ENCODE measurements at regions not wholly inside any gene's neighbourhood (a gene's known extent, or its start where the extent isn't known, plus 50 kb on each side); places are given as distances from the start of the nearest gene placed in this dataset.
"Not testable (repeated sequence)": the region's sequence is repeated elsewhere in the genome, so short reads cannot be mapped to it uniquely, and the experiment has no call there.

DNA sequence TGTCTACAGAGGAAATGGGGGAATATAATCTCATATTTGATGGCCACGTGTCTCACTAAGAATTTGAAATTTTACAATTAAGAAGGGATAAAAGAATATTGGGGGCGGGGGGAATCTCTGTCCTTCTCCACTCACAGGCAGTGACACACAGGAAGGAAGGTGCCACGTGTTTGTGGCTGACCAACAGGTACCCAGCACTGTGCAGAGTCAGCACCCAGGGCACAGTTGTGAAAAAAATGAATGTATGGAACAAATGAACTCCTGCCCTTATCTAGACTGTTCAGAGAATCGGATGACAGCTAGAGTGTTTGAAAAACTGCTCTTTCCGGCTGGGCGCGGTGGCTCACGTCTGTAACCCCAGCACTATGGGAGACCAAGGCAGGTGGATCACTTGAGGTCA lies 317.0 kb upstream of the MYT1L start:
- peaks cover 20% of the 10 kb centered on the region for H3K4me1 Mint-ChIP-seq (ENCODE audit: low read depth)
- H3K27ac Mint-ChIP-seq, result no peak overlapping the region
- DNase-seq, result peak; percentile 14
- intact Hi-C loops (cut with micrococcal nuclease), result no loop called here
- POLR2A ChIA-PET, result no interaction called here
- CTCF ChIA-PET, result no interaction called here
- no peaks in the 10 kb centered on the region for H3K9me3 Mint-ChIP-seq
- no peaks in the 10 kb centered on the region for H3K27me3 Mint-ChIP-seq
- no peaks in the 10 kb centered on the region for H3K36me3 Mint-ChIP-seq
- no peak overlapping the region for H3K4me3 Mint-ChIP-seq

- H3K36me3 Mint-ChIP-seq, result no peaks in the 10 kb centered on the region
- no peaks in the 10 kb centered on the region for H3K27me3 Mint-ChIP-seq
- peaks cover 20% of the 10 kb centered on the region for H3K4me1 Mint-ChIP-seq (ENCODE audit: low read depth)
- H3K27ac Mint-ChIP-seq, result no peak overlapping the region
- POLR2A ChIA-PET, result no interaction called here
- DNase-seq, result peak; percentile 16
- intact Hi-C loops (cut with micrococcal nuclease), result no loop called here
- H3K9me3 Mint-ChIP-seq, result no peaks in the 10 kb centered on the region
- H3K4me3 Mint-ChIP-seq, result no peak overlapping the region
- CTCF ChIA-PET, result no interaction called here
These were observed 316.1 kb upstream of the MYT1L start for GRCh38 chr2:2647141-2647541.

DNA sequence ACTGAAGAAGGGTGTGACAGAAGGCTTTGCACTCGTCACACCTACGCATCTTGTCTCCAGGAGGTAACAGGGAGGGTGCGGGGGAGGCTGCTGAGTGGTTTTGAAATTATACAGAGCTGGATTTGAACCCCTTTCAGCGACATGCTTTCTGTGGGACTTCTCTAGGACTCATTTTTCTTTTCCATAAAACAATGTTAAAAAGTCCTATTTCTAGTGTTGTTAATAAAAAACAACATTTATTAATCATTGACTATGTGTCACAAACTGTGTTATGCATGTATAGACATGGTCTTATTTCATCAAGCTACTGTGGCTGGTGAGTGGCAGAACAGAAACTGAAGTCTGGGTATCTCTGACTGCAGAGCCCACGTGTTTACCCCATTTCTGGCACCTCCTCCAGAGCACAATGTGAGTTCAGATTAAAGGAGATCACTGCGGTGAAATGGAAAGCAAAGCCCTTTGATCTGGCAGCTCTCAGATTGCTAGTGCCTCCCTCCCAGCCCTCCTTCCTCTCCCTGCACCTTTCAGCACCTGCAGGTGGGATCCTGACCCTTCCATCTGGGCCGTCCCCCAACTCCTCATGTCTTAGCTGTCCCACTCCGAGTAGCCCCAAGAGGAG lies 315.5 kb upstream of the MYT1L start:
- peaks cover 20% of the 10 kb centered on the region for H3K4me1 Mint-ChIP-seq (ENCODE audit: low read depth)
- DNase-seq, result peak; percentile 60
- intact Hi-C loops (cut with micrococcal nuclease), result loop anchor here (1.0 kb wide), 1 partner anchor 33 kb away; no protein-coding TSS in a partner anchor
- no peaks in the 10 kb centered on the region for H3K9me3 Mint-ChIP-seq
- CTCF ChIA-PET, result no interaction called here
- H3K4me3 Mint-ChIP-seq, result peak overlapping the region; percentile 18
- peak overlapping the region; percentile 45 for H3K27ac Mint-ChIP-seq
- no peaks in the 10 kb centered on the region for H3K27me3 Mint-ChIP-seq
- POLR2A ChIA-PET, result no interaction called here
- no peaks in the 10 kb centered on the region for H3K36me3 Mint-ChIP-seq

GRCh38 chr2:2645162-2645855 lies 314.2 kb upstream of the MYT1L start:
- H3K36me3 Mint-ChIP-seq, result no peaks in the 10 kb centered on the region
- DNase-seq, result no peak
- H3K4me1 Mint-ChIP-seq (ENCODE audit: low read depth), result peaks cover 20% of the 10 kb centered on the region
- H3K4me3 Mint-ChIP-seq, result no peak overlapping the region
- H3K27me3 Mint-ChIP-seq, result no peaks in the 10 kb centered on the region
- ChIA-PET POLR2A (no interaction called here), CTCF (no interaction called here)
- no peak overlapping the region for H3K27ac Mint-ChIP-seq
- intact Hi-C loops (cut with micrococcal nuclease), result no loop called here
- H3K9me3 Mint-ChIP-seq, result no peaks in the 10 kb centered on the region

GRCh38 chr2:2644751-2645150 lies 313.7 kb upstream of the MYT1L start:
- CTCF ChIA-PET; H3K4me3 Mint-ChIP-seq; intact Hi-C loops (cut with micrococcal nuclease); H3K27me3 Mint-ChIP-seq; H3K36me3 Mint-ChIP-seq; DNase-seq; H3K27ac Mint-ChIP-seq; POLR2A ChIA-PET; H3K9me3 Mint-ChIP-seq: not testable (repeated sequence)
- peaks cover 20% of the 10 kb centered on the region for H3K4me1 Mint-ChIP-seq (ENCODE audit: low read depth)

GRCh38 chr2:2644040-2644439 lies 313.0 kb upstream of the MYT1L start:
- Mint-ChIP-seq H3K27ac (no peak overlapping the region), H3K4me1 (ENCODE audit: low read depth) (peaks cover 20% of the 10 kb centered on the region), H3K27me3 (no peaks in the 10 kb centered on the region), H3K36me3 (no peaks in the 10 kb centered on the region), H3K9me3 (no peaks in the 10 kb centered on the region), H3K4me3 (no peak overlapping the region)
- intact Hi-C loops (cut with micrococcal nuclease), result no loop called here
- ChIA-PET POLR2A (no interaction called here), CTCF (no interaction called here)
- DNase-seq, result no peak

DNA sequence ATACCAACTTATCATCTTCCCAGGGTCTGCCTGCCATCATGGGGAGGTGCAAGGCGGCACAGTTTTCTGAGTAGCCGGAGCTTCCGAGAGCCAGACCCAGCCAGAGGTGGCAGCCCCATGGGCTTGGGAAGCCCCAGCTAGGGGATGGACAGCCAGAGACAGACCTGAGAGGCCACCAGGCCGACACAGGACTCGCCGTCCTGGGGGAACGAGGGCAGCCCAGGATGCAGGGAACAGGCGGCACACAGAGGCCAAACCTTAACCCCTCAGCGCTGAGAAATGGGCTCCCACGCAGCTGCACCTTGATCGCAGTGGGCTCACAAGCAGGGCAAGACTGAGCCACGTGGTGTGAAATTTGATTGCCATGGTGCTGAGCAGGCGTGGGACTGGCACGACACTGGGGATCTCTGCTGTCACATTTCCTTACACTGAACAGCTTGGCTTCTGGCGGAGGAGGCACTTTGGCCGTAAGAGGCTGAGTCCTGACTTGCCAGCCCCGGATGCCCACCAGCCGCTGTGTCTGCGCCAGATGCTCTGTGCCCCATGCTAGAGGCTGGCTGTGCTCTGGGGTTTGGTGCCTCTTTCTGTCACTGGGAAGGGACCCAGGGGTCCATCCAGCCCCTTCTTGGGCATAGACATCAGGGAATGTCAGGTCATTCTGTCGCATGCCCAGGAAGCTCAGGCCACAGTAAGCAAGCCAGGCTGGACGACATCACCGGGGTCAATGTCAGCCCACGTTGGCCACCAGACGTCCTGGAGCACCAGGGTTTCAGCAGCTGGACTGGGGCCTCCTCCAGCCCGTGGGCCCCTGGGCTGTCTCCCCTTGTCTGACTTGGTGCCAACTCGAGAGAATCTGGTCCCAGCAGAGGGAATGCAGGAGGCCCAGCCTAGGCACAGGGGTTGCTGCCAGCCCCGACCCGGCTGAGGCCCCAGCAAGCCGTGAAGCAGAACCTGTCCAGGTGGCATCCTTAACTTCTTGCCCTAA lies 312.1 kb upstream of the MYT1L start:
- Mint-ChIP-seq H3K4me1 (ENCODE audit: low read depth) (peaks cover 19% of the 10 kb centered on the region), H3K36me3 (no peaks in the 10 kb centered on the region), H3K9me3 (no peaks in the 10 kb centered on the region), H3K27me3 (no peaks in the 10 kb centered on the region), H3K4me3 (no peak overlapping the region), H3K27ac (no peak overlapping the region)
- intact Hi-C loops (cut with micrococcal nuclease), result no loop called here
- POLR2A ChIA-PET, result no interaction called here
- CTCF ChIA-PET, result no interaction called here
- DNase-seq, result no peak

GRCh38 chr2:2641541-2642410 lies 310.7 kb upstream of the MYT1L start:
- Mint-ChIP-seq H3K9me3 (no peaks in the 10 kb centered on the region), H3K27me3 (peaks cover 2% of the 10 kb centered on the region), H3K4me1 (ENCODE audit: low read depth) (peaks cover 10% of the 10 kb centered on the region), H3K36me3 (no peaks in the 10 kb centered on the region), H3K4me3 (no peak overlapping the region), H3K27ac (no peak overlapping the region)
- CTCF ChIA-PET, result no interaction called here
- POLR2A ChIA-PET, result no interaction called here
- no peak for DNase-seq
- intact Hi-C loops (cut with micrococcal nuclease), result no loop called here

DNA sequence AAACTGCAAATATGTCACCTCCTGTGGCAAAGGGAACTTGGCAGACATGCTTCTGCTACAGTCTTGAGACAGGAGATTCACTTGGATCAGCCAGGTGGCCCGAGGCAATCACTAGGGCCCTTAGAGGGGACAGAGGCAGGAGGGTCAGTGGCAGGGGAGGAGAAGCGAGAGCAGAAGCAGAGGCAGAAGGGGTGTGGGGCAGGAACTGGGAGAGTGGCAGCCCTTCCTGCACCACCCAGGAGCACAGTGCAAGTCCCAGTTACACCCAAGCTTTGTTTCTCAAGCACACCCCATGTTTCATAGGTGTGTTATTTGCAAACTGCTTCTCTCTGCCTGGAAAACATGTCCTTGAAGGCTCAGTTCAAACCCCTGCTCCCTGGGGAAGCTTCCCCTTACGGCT lies 309.7 kb upstream of the MYT1L start:
- POLR2A ChIA-PET, result no interaction called here
- H3K9me3 Mint-ChIP-seq, result no peaks in the 10 kb centered on the region
- H3K27me3 Mint-ChIP-seq, result peaks cover 3% of the 10 kb centered on the region

DNA sequence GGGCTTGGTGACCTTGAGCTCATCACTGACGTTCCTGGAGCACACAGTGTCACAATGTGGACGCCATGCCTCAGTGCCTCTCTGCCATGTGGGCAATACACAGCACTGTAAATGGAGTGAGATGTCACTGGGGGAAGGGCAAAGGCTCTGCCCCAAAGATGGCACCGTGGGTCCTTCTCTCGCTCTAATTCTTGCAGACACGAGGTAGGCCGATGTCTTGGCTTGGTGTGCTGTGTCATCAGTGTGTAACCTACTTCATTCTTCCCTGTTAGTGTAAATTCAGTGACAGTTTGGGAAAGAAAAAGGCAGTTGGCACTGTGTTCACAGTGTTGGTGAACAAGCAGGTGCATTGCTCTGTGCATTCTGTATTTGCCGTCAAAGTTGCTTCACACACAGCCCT lies 309.3 kb upstream of the MYT1L start:
- intact Hi-C loops (cut with micrococcal nuclease), result no loop called here
- DNase-seq, result no peak
- Mint-ChIP-seq H3K27ac (no peak overlapping the region), H3K9me3 (no peaks in the 10 kb centered on the region), H3K36me3 (no peaks in the 10 kb centered on the region), H3K4me3 (no peak overlapping the region), H3K4me1 (ENCODE audit: low read depth) (no peaks in the 10 kb centered on the region), H3K27me3 (peaks cover 3% of the 10 kb centered on the region)
- POLR2A ChIA-PET, result no interaction called here
- CTCF ChIA-PET, result no interaction called here

More for the DNA sequence above, 309.7 kb upstream of the MYT1L start:
- intact Hi-C loops (cut with micrococcal nuclease), result no loop called here
- DNase-seq, result no peak
- Mint-ChIP-seq H3K36me3 (no peaks in the 10 kb centered on the region), H3K4me1 (ENCODE audit: low read depth) (peaks cover under 1% of the 10 kb centered on the region), H3K4me3 (no peak overlapping the region), H3K27ac (no peak overlapping the region)
- CTCF ChIA-PET, result no interaction called here

DNA sequence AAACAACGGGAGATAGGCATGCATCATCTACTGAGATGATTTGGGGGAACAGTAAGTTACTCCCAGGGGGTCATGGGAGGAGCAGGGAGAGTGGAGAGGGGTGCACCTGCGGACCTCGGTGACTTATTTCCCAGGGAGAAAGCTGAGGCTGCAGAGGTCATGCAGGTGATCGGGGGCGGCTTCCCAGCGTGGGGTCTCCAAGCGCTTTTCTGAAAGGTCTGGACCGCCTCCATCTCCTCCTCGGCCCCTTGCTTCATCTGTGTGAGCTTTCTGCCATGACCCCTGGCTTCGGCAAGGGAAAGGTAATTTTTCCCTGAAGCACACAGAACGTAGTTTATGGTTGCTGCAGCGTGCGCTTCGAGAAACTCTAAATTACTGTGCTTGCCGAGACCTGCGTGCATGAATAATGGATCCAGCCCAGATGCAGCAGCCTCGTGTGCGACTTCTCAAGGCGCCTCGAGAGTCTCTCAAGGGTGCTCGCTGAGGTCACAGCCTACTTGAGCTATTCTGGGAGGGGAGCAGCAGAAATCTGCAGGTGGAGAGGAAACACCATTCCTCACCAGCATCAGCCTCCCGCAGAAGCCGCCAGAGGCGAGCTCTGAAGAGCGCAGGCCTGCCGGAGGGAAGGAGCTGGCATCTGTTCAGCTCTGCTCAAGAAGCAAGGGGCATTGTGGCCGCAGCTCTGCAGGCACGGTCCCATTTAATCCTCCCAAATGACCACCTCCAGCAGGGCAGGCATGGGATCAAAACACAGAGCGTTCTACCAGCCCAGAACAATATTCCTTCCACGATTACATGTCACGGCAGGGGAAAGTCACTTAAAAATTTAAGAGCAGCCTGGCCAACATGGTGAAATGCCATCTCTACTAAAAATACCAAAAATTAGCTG lies 308.4 kb upstream of the MYT1L start:
- ChIA-PET CTCF (no interaction called here), POLR2A (no interaction called here)
- peaks cover 3% of the 10 kb centered on the region for H3K27me3 Mint-ChIP-seq
- no peaks in the 10 kb centered on the region for H3K36me3 Mint-ChIP-seq
- no peaks in the 10 kb centered on the region for H3K9me3 Mint-ChIP-seq
- H3K27ac Mint-ChIP-seq, result no peak overlapping the region
- H3K4me3 Mint-ChIP-seq, result no peak overlapping the region
- intact Hi-C loops (cut with micrococcal nuclease), result no loop called here
- no peaks in the 10 kb centered on the region for H3K4me1 Mint-ChIP-seq (ENCODE audit: low read depth)
- no peak for DNase-seq

Measured in activated CD4-positive, alpha-beta memory T cell treated with anti-CD3 and anti-CD28 coated beads for 36 hours (primary cell).